ENCODE measurements at regions not wholly inside any gene's neighbourhood (a gene's known extent, or its start where the extent isn't known, plus 50 kb on each side); places are given as distances from the start of the nearest gene placed in this dataset.
"Not testable (repeated sequence)": the region's sequence is repeated elsewhere in the genome, so short reads cannot be mapped to it uniquely, and the experiment has no call there.

DNA sequence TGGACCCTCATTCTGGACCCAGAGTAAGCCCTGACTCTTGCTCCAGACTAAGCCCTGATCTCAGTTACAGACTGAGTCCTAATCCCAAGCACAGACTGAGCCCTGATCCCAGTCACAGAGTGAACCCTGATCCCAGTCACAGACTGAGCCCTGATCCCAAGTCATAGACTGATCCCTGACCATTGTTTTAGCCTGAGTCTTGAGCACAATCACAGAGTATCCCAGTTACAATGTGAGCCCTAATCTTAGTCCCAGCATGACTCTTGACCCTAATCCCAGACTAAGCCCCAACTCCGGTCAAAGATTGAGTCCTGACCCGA, 240.6 kb downstream of the RBM19 start:
- no peak for DNase-seq

DNA sequence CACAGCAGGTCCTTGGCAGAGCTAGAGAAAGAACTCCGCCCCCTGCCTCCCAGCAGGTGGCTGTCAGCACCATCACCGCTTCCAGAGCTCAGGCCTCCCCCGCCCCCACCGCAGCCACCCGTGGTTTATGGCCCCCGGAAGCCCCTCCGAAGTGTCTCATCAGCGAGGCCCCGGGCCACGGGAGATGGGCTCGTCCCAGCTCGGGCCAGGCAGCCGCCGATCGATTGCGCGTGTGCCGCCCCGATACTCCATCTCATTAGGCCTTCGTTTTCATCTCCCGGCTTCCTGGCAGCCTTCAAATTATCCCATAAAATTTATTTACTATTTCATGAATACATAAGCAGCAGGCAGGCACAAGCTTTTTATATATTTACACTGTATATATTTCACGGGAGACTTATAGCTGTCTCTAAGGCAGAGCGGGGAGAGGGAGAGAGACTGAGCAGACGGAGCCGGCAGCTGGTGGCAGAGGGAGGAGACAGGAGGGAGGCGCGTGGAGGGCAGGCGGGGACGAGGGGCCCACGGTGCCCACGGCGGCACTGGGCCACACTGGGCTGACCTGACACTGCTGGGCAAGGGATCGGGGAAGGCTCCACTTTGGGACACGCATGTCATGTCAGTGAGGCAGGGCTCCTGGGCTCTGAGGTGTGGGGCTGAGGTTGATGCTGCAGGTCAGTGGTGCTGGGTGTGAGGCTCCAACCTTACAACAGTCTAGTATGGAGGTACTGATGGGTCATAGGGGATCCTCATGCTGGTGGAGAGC, 241.2 kb downstream of the RBM19 start:
- DNase-seq = peak; percentile 67

DNA sequence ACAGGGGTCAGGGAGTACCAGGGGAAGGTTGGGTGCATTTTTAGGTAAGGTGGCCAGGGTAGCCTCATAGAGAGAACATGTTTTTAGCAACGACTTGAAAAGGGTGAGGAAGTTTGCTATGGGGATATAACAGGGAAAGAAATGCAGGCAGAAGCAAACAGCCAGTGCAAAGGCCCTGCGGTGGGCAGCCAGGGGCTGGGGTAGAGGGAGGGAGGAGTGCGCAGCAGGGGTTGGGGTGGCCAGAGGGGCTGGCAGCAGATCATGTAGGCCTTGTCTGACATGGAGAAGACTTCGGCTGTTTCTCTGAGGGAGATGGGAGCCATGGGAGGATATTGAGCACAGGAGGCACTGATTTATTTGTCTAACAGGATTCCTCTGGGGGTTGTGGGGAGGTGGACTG, 242.5 kb downstream of the RBM19 start:
- no peak for DNase-seq

DNA sequence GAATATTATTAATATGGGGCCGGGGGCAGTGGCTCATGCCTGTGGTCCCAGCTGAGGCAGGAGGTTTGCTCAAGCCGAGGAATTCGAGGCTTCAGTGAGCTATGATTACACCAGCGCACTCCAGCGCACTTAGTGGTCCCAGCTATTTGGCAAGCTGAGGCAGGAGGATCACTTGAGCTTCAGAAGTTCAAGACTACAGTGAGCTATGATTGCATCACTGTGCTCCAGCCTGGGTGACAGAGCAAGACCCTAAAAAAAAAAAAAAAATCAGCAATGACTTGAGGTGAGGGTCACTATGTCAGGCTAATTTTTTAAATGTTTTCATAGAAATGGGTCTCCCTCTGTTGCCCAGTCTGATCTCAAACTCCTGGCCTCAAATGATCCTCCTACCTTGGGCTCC, 243.4 kb downstream of the RBM19 start:
- no peak for DNase-seq

DNA sequence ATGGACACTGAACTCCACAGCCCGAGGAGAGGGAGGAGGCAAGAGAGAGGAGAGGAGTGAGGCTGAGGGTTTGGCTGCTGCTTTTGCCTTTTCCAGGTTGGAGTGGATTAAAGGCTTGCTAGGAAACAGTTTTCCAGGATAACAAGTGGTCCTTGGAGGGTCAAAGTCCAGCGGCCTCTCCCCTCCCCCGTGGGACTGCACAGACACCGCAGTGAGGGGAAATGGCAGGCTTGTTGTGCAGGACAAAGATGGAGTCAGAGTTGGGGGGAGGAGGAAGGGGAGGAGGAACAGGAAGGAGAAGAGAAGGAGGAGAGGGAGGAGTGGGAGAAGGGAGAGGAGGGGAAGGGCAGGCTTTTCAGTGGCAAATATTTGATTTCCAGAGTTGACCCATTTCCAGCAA, 245.5 kb downstream of the RBM19 start:
- DNase-seq = no peak

DNA sequence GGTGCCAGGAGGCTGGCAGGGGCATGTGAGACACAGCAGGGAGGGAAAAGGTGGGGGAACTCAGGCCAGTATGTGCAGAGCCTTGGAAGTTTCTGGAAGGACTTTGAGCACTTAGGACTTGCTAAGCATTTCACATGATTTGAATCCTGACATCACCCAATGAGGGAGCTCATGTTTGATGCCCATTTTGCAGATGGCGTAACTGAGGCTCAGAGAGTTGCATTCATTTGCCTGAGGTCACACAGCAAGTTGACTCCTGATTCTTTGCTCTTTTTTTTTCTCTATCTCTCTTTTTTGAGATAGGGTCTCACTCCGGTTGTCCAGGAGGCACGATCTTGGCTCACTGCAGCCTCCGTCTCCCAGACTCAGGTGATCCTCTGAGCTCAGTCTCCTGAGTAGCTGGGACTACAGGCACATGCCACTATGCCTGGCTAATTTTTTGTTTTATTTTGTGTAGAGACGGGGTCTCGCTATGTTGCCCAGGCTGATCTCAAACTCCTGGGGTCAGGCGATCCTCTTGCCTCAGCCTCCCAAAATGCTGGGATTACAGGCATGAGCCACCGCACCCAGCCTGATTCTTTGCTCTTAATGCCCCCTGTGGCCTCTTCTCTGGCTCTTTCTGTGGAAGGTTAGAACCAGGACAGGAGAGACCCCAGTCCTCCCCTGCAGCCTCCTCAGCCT, 246.1 kb downstream of the RBM19 start:
- DNase-seq = no peak

DNA sequence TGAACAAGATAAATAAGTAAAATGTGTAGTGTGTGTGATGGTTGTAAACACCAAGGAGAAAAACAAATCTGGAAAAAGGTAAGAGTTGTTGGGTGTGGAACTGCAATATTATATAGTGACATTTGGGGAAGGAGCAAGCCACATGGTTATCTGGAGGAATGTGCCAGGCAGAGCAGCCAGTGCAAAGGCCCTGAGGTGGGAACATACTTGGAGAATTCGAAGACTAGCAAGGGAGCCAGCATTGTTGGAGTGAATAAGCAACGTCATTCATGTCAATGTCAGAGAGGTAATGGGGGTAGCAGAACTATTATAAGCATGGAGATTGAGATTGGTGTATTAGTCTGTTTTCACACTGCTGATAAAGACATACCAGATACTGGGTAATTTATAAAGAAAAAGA, 241.5 kb upstream of the LHX5 start:
- DNase-seq = no peak

DNA sequence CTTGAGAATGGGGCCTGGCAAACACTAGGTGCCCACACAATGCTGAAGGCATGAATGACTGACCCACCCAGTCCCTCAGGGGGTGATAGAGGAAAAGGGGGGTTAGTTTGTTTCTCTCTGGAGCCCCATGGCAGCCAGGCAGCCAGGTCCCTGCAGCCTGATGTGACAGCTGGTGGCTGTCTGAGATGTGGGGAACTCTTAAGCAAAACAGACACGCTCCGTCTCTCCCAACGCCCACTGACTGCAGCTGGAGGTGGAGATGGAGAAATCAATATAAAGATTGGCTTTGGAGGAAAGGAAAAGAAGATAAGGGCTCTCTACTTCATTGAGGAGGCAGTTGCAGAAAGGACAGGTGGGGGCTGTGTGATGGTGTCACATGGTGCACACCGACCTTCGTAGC, 240.8 kb upstream of the LHX5 start:
- DNase-seq = no peak

DNA sequence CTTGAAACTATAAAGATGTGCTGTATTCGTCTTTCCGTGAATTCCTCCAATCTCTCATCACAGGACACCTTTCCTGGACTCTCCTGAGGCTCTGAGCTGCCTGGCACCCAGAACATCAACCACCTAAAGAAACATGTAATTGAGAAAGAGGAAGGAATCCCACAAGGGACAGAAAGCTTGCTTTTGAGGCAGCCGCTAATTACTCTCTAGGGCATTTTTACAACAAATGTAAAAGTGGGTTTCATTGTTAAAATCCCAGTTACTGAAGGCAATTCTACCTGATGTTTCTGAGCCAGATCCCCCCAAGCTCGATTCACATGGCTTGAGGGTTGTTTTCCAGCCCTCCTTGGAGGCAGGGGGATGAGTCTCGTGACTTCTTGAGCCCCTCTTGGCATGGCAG, 238.5 kb upstream of the LHX5 start:
- no peak for DNase-seq

DNA sequence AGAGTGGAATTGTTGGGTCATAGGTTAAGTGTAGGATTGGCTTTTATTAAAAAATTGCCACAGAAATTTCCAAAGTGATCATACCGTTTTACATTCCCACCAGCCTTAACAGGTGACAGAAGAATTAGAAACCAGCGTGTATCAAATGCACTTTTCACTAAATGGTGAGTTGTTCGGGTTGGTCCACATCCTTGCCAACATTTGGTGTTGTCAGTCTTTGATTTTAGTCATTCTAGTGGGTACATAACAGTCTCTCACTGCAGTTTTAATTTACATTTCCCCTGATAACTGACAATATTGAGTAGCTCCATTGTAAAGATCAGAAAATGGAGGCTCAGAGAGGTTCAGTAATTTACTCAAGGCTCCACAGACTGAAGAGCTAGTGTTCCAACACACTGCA, 237.8 kb upstream of the LHX5 start:
- no peak for DNase-seq

DNA sequence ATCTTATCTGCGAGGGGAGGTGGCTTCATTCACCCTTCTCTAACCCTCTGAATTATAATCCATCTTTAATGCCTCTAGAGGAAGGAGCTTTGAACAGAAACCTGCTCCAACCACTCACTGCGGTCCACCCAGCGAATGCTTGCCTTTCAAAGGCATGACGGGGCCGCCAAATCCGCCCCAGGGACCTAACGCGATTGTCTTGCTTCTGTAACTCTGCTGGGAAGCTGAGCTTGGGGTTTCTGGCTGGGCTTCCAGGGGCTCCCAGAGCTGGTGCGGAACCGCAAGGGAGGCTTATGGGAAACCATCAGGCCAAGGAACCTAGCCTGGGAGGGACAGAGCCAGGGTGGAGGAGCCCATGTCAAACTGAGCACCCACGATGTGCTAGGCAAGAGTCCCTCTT, 231.2 kb upstream of the LHX5 start:
- DNase-seq = no peak

DNA sequence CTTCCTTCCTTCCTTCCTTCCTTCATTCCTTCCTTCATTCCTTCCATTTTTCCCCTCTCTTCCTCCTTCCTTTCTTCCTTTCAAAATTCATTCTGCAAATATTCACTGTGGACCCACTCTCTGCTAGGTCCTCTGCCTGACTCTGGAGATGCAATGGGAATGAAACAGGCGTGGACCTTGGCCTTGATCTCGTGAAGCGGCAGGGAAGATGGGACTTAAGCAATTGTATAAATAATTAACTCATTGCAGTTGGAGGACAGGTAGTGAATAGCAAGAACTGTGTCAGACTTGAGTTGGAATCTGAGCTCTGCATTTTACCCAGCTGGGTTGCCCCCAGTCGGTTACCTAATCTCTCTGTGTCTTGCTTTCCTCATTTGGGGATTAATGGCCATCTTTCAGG, 230.6 kb upstream of the LHX5 start:
- no peak for DNase-seq

DNA sequence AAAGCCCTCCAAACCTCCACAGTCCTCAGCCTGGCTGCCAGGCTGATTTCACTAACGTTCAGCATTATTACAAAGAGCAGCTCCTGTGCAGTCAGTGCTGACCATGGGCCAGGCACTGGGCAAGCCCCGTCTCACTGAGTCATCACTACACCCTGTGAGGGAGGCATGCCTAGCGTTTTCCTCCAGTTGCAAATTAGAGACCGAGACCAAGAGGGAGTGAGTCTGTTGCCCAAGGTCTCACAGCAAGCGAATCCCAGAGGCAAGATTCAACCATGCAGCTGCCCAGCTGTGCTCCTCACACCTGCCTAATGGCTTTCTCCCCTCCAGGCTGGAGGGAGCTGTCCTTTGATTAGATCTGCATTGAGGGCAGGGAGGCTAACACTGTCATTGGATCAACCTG, 229.3 kb upstream of the LHX5 start:
- no peak for DNase-seq

DNA sequence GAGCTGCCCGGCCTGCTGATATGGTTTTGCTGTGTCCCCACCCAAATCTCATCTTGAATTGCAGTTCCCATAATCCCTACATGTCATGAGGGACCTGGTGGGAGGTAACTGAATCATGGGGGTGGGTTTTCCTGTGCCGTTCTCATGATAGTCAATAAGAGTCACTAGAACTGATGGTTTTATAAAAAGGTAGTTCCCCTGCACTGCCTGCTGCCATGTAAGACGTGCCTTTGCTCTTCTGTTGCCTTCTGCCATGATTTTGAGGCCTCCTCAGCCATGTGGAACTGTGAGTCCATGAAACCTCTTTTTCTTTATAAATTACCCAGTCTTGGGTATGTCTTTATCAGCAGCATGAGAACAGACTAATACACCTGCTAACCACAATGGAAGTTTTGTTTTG, 228.3 kb upstream of the LHX5 start:
- not testable (repeated sequence) for DNase-seq

DNA sequence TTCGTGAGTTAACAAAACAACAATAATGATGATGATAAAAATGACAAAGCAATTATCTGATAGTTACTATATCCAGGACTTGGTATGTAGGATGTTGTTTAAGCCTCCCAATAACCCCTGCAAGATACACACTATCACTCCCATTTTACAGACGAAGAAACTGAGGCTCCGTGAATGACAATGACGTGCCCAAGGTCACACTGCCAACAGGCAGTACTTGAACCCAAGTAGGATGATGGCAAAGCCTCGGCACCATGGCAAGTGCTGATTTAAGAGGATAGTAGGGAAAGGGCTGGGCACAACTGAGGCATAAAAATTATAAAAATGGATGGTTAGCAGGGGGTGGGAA, 226.8 kb upstream of the LHX5 start:
- no peak for DNase-seq

DNA sequence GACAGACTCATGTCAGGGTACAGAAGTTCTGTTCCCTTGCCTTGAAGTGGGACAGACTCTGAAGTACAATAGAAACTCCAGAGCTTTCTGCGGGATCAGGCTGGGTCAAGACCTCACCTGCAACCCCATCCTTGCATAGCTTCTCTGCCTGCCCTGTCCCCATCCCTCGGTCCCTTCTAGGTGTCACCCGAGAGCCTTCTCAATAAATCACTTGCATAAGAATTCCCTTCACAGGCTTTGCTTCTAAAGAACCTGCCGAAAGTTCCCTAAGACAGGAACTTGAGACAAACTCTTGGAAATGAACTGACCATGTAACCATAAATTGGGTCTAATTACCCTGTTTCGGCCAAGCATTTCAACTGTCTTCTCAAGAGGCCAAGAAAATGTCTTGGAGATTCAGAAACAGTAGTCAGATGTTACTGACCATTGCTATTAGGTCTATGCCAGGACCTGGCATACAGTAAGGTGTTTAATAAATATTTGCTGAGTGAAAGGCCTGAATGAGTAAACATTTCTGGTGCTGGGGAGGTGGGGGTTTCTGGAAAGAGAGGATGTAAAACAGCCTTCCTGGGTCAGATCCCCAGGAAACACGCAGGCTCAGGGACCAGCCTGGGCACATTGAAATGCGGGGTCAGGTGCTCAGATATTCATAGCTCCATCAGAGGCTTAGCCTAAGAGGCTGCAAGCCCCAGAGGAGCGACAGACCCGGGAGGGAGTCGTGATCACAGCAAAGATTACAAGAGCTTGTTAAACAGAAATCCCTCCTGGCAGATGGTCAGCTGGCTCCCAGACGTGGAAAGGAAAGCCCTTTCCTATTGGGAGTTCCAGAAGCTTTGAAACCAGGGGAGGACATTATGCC, 226.2 kb upstream of the LHX5 start:
- peak; percentile 22 for DNase-seq

DNA sequence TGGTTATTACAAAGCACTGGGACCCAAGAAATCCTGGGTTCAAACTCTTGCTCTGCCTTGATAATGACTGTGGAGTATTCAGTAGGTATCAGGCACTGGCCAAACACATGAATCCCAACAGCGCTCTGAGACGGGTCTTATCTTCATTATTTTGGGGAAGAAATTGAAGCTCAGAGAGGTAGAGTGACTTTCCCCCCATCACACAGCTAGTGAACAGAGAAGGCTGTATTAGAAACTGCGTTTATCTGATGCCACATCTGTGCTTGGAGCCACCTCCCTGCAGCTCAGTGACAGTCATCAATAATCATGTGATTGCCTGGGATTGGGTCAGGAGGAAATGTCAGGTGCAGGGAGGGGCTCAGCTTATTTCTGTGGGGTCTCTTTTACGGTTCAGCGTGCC, 225.4 kb upstream of the LHX5 start:
- no peak for DNase-seq

DNA sequence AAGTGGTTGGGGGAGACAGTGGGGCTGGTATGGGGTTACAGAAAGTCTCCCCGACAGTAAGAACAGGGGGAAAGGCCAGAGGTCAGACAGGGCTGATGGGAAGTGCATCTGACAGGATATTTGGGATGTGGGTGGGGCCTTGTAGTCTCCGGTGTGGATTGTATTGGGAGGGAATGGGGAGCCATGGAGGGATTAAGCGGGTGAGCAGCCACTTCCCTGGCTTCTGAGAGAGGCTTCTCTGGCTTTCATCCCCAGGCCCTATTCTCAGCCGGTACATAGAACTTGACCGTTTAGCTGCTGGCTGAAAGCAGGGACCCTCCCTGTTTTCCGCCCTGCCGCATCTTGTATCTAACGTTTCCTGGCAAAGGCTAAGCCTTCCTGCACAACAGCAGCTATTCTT, 222.0 kb upstream of the LHX5 start:
- no peak for DNase-seq

DNA sequence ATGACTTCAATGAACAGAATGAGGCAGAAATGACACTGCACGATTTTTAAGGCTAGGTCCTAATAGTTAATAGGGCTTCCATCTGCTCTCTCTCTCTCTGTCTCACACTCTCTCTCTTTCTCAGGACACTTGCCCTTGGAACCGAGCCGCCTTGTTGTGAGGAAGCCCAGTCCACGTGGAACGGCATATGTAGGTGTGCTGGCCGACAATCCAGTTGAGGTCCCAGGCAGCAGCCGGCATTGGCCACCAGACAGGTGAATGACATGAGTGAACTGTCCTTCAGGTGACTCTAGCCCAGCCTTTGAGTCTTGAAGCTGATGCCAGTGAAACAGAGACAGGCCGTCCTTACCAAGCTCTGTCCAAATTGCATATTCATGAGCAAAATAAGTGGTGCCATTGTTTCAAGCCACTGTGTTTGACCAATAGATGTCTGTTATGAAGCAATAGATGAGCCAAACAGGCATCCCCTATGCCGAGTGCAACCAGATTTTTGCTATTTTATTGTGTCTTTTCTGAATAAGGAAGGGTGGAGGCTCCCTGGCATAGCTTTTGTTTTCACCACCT, 217.5 kb upstream of the LHX5 start:
- DNase-seq = no peak

DNA sequence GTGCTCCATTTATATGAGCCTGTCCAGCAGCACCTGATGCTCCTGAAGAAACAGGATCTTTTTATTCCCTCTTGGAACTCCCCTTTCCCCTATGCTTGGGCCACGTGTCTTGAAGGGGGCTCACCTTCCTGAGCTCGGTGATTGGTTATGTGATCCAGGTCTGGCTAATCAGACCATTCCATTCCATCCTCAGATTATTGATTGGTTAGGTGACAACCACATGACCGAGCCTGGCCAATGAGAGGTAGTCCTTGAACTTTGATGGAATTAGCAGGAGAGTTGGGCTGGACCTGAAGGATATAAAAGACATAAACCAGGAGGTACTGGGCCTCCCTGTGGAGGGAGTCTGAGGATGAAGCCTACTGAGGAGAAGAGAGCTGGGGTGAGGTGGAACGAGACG, 216.6 kb upstream of the LHX5 start:
- DNase-seq = no peak

DNA sequence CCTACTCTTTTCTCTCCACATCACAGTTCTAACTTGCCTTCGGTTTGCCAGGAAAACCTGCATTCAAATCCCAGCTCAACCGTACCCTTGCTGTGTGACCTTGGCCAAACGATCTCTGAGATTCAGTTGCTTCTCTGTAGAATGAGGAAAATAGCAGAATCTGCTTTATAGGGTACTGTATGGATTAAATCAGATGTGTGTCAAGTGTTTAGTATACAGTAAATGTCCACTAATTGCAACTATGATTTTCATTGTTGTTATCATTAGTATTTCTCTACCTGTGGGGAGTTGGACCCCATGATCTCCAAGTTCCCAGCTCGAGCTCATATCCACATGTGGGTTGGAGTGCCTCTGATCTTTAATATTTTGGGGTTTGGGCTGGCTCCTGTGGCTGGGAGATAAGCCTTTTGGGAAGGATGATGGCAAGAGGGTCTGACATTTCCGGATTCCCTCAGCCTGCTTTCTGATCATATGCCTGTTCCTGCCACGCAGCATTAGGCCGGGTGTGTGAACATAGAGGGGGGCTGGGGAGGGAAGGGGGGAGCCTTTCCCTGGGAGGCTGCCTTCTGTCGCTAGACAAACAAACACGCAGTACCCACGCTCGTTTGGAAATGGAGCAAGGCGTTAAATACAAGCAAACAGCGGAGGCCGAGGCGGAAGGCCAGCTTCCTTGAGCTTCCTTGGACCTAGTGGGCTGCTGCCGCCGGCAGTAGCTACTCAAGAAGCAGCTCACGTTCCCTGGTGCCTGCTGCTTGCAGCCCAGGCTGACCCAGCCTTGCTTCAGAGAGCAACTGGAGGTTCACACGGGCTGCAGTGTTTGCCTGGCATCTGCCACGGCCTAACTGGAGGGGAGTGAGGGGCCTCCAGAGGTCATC, 213.5 kb upstream of the LHX5 start:
- DNase-seq = peak; percentile 9

DNA sequence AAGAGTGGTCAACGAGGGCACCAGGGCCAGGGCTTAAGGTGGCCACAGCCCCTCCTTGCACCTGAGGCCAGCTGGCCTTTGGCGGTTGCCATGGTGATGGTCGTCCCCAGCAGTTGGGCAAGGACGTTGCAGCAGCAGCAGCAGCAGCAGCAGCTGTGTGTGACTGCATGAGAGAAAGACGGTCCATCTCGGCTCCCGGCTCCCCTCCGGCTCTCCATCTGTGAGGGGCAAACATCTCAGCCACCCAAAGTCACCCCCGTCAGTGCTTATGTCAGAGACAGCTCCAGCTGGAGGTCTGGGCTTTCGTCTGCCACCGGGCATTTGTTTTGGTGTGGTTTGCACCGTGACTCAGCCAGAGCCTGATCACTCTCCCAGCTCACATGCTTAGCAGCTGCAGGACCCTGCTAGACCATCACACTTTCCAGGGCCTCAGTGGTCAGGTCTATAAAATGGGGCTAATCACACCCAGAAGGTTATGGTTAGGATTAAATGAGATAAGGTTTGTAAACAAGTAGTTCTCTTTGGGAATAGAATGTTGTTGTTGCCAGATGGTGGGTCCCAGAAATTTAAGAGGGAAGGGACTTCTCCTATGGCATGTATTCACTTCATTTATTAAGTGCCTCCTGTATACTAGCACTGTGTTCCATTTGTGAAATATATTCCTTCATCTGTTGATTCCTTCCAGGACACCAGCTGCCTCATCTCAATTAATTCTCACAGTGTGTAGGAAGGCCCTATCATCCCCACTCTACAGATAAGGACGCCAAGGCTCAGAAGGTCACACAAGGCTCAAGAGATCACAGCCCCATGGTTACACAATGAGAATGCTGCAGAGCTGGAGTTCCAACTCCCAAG, 212.6 kb upstream of the LHX5 start:
- peak; percentile 78 for DNase-seq
